ENCODE measurements at regions not wholly inside any gene's neighbourhood (a gene's known extent, or its start where the extent isn't known, plus 50 kb on each side); places are given as distances from the start of the nearest gene placed in this dataset.
"Not testable (repeated sequence)": the region's sequence is repeated elsewhere in the genome, so short reads cannot be mapped to it uniquely, and the experiment has no call there.

DNA sequence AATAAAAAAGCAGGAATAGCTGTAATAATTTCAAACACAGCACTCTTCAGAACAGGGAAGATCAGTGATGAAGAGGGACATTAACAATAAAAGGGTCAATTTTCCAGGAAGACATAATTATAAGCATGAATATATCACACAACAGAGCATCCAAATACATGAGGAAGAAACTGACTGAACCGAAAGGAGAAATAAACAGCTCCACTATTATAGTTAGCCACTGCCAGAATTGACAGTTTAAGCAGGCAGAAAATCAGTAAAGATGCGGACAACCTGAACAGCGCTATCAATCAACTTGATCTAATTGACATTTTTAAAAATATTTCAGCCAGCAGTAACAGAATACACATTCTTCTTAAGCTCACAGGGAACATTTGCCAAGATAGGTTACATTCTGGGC is 89.1 kb downstream of the MED10 start:
- intact Hi-C loops (cut with micrococcal nuclease), result no loop called here
- CTCF ChIA-PET, result no interaction called here
- H3K9me3 Mint-ChIP-seq, result no peaks in the 10 kb centered on the region
- H3K27ac Mint-ChIP-seq, result no peak overlapping the region
- no peaks in the 10 kb centered on the region for H3K4me1 Mint-ChIP-seq (ENCODE audit: low read depth)
- no peaks in the 10 kb centered on the region for H3K27me3 Mint-ChIP-seq (ENCODE audit: low read depth)
- DNase-seq, result no peak
- H3K4me3 Mint-ChIP-seq, result no peak overlapping the region
- H3K36me3 Mint-ChIP-seq (ENCODE audit: low read depth), result no peaks in the 10 kb centered on the region

GRCh38 chr5:6287176-6287575 is 91.2 kb downstream of the MED10 start:
- H3K27ac Mint-ChIP-seq, result no peak overlapping the region
- peaks cover 3% of the 10 kb centered on the region for H3K36me3 Mint-ChIP-seq (ENCODE audit: low read depth)
- no peaks in the 10 kb centered on the region for H3K4me1 Mint-ChIP-seq (ENCODE audit: low read depth)
- intact Hi-C loops (cut with micrococcal nuclease), result no loop called here
- no peak for DNase-seq
- no peaks in the 10 kb centered on the region for H3K9me3 Mint-ChIP-seq
- H3K4me3 Mint-ChIP-seq, result no peak overlapping the region
- CTCF ChIA-PET, result no interaction called here
- H3K27me3 Mint-ChIP-seq (ENCODE audit: low read depth), result no peaks in the 10 kb centered on the region

GRCh38 chr5:6286404-6286803 is 91.9 kb downstream of the MED10 start:
- Mint-ChIP-seq H3K27me3 (ENCODE audit: low read depth) (no peaks in the 10 kb centered on the region), H3K9me3 (no peaks in the 10 kb centered on the region), H3K36me3 (ENCODE audit: low read depth) (peaks cover 3% of the 10 kb centered on the region), H3K4me1 (ENCODE audit: low read depth) (no peaks in the 10 kb centered on the region), H3K4me3 (no peak overlapping the region), H3K27ac (no peak overlapping the region)
- CTCF ChIA-PET, result no interaction called here
- DNase-seq, result no peak
- intact Hi-C loops (cut with micrococcal nuclease), result no loop called here

DNA sequence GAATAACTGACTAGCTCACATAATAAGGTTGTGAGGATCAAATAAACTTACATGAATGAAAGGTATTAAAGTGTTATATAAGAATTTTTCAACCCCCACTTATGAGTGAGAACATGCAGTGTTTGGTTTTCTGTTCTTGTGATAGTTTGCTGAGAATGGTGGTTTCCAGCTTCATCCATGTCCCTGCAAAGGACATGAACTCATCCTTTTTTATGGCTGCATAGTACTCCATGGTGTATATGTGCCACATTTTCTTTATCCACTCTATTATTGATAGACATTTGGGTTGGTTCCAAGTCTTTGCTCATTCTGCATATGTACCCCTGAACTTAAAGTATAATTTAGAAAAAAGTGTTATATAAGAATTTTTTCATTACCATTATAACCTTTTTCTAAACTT is 93.9 kb downstream of the MED10 start:
- CTCF ChIA-PET; H3K27me3 Mint-ChIP-seq (ENCODE audit: low read depth); H3K9me3 Mint-ChIP-seq; H3K4me3 Mint-ChIP-seq; H3K36me3 Mint-ChIP-seq (ENCODE audit: low read depth); H3K4me1 Mint-ChIP-seq (ENCODE audit: low read depth); intact Hi-C loops (cut with micrococcal nuclease); H3K27ac Mint-ChIP-seq; DNase-seq: not testable (repeated sequence)

DNA sequence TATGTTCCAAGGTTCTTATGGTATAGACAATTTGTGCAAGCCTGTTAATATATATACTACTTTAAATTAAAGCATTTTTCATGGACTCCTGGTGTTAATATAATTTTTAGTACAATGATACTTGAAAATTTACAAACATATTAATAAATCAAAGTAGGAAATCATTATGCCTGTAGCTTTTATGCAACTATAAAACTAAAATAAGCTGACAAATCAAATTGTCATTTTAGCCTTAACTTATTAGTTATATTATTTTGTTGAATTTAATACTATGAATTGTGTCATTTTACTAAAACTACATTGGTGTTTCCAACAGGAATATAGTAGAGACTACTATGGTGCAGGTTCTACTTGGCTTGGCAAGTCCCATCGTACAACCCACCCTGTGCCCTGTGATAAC is 96.0 kb downstream of the MED10 start:
- DNase-seq, result no peak
- peaks cover 3% of the 10 kb centered on the region for H3K36me3 Mint-ChIP-seq (ENCODE audit: low read depth)
- no peak overlapping the region for H3K27ac Mint-ChIP-seq
- intact Hi-C loops (cut with micrococcal nuclease), result no loop called here
- H3K4me3 Mint-ChIP-seq, result no peak overlapping the region
- H3K4me1 Mint-ChIP-seq (ENCODE audit: low read depth), result no peaks in the 10 kb centered on the region
- CTCF ChIA-PET, result interaction anchor here (0.6 kb wide), 1 partner anchor 353 kb away, joined by 3 read pairs; no protein-coding TSS in a partner anchor
- no peaks in the 10 kb centered on the region for H3K27me3 Mint-ChIP-seq (ENCODE audit: low read depth)
- no peaks in the 10 kb centered on the region for H3K9me3 Mint-ChIP-seq

DNA sequence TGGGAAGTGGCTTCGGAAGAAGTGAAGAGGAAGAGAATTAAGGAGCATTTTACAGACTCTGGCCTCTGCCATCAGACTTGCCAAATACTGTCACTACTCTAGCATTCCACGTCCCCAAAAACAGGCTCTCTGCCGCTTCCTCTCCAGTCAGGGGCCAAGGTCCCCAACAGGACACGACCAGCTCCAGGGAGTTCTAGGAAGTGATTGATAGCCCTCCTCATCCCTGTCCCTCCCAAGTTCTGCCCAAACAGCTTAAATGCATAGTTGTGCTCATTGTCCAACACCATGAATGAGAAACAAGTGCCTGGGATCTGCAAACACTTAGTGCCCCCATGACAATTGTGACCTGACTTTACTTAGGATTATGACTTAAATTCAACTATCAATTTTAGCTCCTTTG is 96.5 kb downstream of the MED10 start:
- intact Hi-C loops (cut with micrococcal nuclease), result no loop called here
- no peaks in the 10 kb centered on the region for H3K27me3 Mint-ChIP-seq (ENCODE audit: low read depth)
- H3K9me3 Mint-ChIP-seq, result no peaks in the 10 kb centered on the region
- peaks cover 3% of the 10 kb centered on the region for H3K36me3 Mint-ChIP-seq (ENCODE audit: low read depth)
- H3K4me1 Mint-ChIP-seq (ENCODE audit: low read depth), result no peaks in the 10 kb centered on the region
- DNase-seq, result no peak
- H3K4me3 Mint-ChIP-seq, result peak overlapping the region; percentile 14
- CTCF ChIA-PET, result interaction anchor here (0.5 kb wide), 1 partner anchor 404 kb away, joined by 4 read pairs; no protein-coding TSS in a partner anchor
- H3K27ac Mint-ChIP-seq, result no peak overlapping the region

GRCh38 chr5:6280425-6281100 is 97.8 kb downstream of the MED10 start:
- no peaks in the 10 kb centered on the region for H3K27me3 Mint-ChIP-seq (ENCODE audit: low read depth)
- intact Hi-C loops (cut with micrococcal nuclease), result no loop called here
- no peak overlapping the region for H3K27ac Mint-ChIP-seq
- no peaks in the 10 kb centered on the region for H3K9me3 Mint-ChIP-seq
- H3K36me3 Mint-ChIP-seq (ENCODE audit: low read depth), result peaks cover 3% of the 10 kb centered on the region
- no peak overlapping the region for H3K4me3 Mint-ChIP-seq
- CTCF ChIA-PET, result no interaction called here
- DNase-seq, result no peak
- H3K4me1 Mint-ChIP-seq (ENCODE audit: low read depth), result no peaks in the 10 kb centered on the region

GRCh38 chr5:6279607-6280006 is 98.7 kb downstream of the MED10 start:
- H3K9me3 Mint-ChIP-seq, result no peaks in the 10 kb centered on the region
- H3K27ac Mint-ChIP-seq, result no peak overlapping the region
- no peaks in the 10 kb centered on the region for H3K4me1 Mint-ChIP-seq (ENCODE audit: low read depth)
- DNase-seq, result no peak
- intact Hi-C loops (cut with micrococcal nuclease), result no loop called here
- no peak overlapping the region for H3K4me3 Mint-ChIP-seq
- CTCF ChIA-PET, result no interaction called here
- H3K36me3 Mint-ChIP-seq (ENCODE audit: low read depth), result peaks cover 3% of the 10 kb centered on the region
- no peaks in the 10 kb centered on the region for H3K27me3 Mint-ChIP-seq (ENCODE audit: low read depth)

DNA sequence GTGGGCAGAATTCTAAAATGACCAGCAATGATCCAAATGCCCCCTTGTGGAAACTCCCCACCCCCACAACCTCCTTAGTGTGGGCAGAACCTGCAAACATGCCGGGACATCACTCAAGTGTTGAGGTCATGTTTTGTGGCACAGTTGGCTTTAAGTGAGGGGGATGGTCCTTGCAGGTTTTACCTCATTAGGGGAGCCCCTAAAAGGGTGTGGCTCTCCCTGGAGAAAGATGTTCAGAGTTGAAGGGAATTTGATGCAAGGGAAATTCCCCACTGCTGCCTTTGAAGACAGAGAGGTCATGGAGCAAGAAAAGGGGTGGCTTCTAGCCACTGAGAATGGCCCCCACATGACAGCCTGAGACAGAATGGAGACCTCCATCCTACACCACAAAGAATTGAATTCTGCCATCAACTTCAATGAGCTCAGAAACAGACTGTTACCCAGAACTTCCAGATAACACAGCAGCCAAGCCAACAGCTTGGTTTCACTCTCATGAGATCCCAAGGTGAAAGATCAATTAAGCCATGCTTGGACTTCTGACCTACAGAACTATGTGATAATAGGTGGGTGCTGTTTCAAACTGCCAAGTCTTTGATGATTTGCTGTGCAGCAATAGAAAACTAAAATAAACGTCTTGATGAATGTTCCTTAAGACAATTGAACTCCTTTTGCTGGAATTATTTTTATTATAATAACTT is 103.4 kb downstream of the MED10 start:
- Mint-ChIP-seq H3K27me3 (ENCODE audit: low read depth) (peaks cover 2% of the 10 kb centered on the region), H3K9me3 (no peaks in the 10 kb centered on the region), H3K4me3 (no peak overlapping the region), H3K27ac (no peak overlapping the region), H3K4me1 (ENCODE audit: low read depth) (no peaks in the 10 kb centered on the region), H3K36me3 (ENCODE audit: low read depth) (peaks cover 1% of the 10 kb centered on the region)
- CTCF ChIA-PET, result no interaction called here
- DNase-seq, result no peak
- intact Hi-C loops (cut with micrococcal nuclease), result no loop called here

- no peaks in the 10 kb centered on the region for H3K4me1 Mint-ChIP-seq (ENCODE audit: low read depth)
- CTCF ChIA-PET, result no interaction called here
- no peak overlapping the region for H3K27ac Mint-ChIP-seq
- peaks cover 1% of the 10 kb centered on the region for H3K36me3 Mint-ChIP-seq (ENCODE audit: low read depth)
- no peak for DNase-seq
- intact Hi-C loops (cut with micrococcal nuclease), result no loop called here
- H3K9me3 Mint-ChIP-seq, result no peaks in the 10 kb centered on the region
- no peak overlapping the region for H3K4me3 Mint-ChIP-seq
- peaks cover 2% of the 10 kb centered on the region for H3K27me3 Mint-ChIP-seq (ENCODE audit: low read depth)
These were observed 104.6 kb downstream of the MED10 start for GRCh38 chr5:6273749-6274148.

- DNase-seq, result no peak
- CTCF ChIA-PET, result no interaction called here
- H3K27me3 Mint-ChIP-seq (ENCODE audit: low read depth), result peaks cover 2% of the 10 kb centered on the region
- no peaks in the 10 kb centered on the region for H3K9me3 Mint-ChIP-seq
- intact Hi-C loops (cut with micrococcal nuclease), result no loop called here
- H3K4me3 Mint-ChIP-seq, result no peak overlapping the region
- no peaks in the 10 kb centered on the region for H3K4me1 Mint-ChIP-seq (ENCODE audit: low read depth)
- H3K27ac Mint-ChIP-seq, result no peak overlapping the region
- peaks cover 1% of the 10 kb centered on the region for H3K36me3 Mint-ChIP-seq (ENCODE audit: low read depth)
These were observed 105.1 kb downstream of the MED10 start for GRCh38 chr5:6273090-6273735.

GRCh38 chr5:6269925-6270324 is 108.4 kb downstream of the MED10 start:
- Mint-ChIP-seq H3K27ac (no peak overlapping the region), H3K4me3 (no peak overlapping the region), H3K9me3 (no peaks in the 10 kb centered on the region), H3K36me3 (ENCODE audit: low read depth) (peaks cover 1% of the 10 kb centered on the region), H3K4me1 (ENCODE audit: low read depth) (no peaks in the 10 kb centered on the region), H3K27me3 (ENCODE audit: low read depth) (peaks cover 2% of the 10 kb centered on the region)
- no peak for DNase-seq
- CTCF ChIA-PET, result no interaction called here
- intact Hi-C loops (cut with micrococcal nuclease), result no loop called here

DNA sequence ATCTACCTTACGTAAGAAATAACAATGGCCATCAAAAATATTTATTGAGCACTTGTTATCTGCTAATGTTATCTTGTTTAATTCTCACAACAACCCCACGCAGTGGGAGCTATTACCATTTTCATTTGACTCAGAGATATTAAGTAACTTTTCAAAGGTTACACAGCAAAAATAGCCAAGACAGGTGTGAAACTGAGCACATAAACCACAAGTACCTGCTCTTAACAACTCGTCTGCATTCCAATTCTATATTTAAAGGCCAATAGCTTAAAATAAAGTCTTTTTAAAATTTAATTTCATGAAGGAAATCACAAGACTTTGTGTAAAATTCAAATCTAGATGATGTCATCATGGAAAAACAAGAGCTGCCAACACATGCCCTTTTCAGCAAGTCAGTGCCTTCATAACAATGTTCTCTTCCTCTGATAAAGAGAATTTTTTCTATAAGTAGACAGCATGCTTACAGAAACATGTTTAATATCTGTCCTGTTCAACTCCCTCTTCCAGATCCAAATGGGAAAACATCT is 111.6 kb downstream of the MED10 start:
- no peak overlapping the region for H3K27ac Mint-ChIP-seq
- peaks cover 2% of the 10 kb centered on the region for H3K36me3 Mint-ChIP-seq (ENCODE audit: low read depth)
- H3K27me3 Mint-ChIP-seq (ENCODE audit: low read depth), result peaks cover under 1% of the 10 kb centered on the region
- H3K9me3 Mint-ChIP-seq, result no peaks in the 10 kb centered on the region
- no peaks in the 10 kb centered on the region for H3K4me1 Mint-ChIP-seq (ENCODE audit: low read depth)
- H3K4me3 Mint-ChIP-seq, result no peak overlapping the region
- intact Hi-C loops (cut with micrococcal nuclease), result no loop called here
- CTCF ChIA-PET, result no interaction called here
- DNase-seq, result no peak
